ENCODE measurements at regions not wholly inside any gene's neighbourhood (a gene's known extent, or its start where the extent isn't known, plus 50 kb on each side); places are given as distances from the start of the nearest gene placed in this dataset.

DNA sequence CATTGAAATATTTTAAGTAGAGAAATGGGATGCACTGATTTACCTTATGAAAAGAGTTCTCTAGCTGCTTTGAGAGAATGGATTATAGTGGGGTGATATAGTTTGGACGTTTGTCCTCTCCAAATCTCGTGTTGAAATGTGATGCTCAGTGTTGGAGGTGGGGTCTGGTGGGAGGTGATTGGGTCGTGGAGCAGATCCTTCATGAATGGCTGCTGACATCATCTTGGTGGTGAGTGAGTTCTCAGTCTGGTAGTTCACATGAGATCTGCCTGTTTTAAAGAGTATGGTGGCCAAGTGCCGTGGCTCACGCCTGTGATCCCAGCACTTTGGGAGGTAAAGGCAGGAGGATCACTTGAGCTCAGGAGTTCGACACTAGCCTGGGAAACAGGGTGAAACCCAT lies 58.7 kb upstream of the SH3RF3 start:
- Histone ChIP-seq H3K4me3 (ENCODE audit: low read depth, low read length) (no peak overlapping the region), H3K36me3 (ENCODE audit: insufficient read depth, low read length) (no peaks in the 10 kb centered on the region), H3K27ac (ENCODE audit: low read depth, low read length) (no peak overlapping the region), H3K27me3 (ENCODE audit: insufficient read depth, low read length) (peaks cover 68% of the 10 kb centered on the region), H2AFZ (ENCODE audit: low read length, unreplicated experiment) (no peak overlapping the region), H3K79me2 (ENCODE audit: control insufficient read depth, insufficient read depth, low read length, unreplicated experiment) (no peaks in the 10 kb centered on the region), H3K4me1 (ENCODE audit: control insufficient read depth, insufficient read depth, low read length, unreplicated experiment) (no peaks in the 10 kb centered on the region)

DNA sequence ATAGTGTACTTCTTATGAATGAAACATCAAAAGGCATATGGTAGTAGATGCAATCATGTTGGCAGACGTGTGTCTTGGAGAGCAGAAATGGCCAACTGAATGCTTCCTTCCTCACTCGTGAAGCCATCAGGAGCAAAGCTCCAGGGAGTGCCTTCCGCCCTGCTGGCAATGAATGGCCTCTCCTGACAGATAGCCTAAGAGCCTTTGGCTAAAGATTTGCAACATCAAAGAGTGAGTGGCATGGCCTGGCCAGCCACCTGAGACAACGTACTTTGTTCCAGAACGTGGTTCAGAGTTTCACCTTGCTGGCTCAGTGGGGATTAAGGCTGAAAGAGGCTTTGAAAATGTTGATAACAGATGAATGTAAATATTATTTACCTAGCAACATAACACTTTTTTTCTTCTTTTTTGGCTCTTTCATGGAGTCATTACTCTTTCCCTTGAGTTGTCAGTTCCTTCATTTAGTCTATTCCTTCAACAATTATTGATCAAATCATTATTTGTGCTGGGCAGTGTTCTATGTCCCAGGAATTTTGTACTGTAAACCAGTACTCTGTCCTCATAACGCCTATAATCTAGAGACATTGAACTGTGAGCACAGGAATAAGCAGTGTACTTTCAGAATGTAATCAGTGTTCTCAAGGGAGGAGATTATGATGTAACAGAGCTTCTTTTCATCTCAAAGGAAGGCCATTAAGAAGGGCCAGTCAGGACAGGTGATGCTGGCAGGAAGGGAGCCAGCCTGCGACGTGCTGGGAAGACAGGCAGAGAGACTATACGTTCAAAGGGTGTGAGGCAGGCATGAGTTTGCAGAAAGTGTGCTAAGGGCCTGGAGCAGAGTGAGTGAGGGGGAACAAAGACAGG lies 59.4 kb upstream of the SH3RF3 start:
- Histone ChIP-seq H3K36me3 (ENCODE audit: insufficient read depth, low read length) (no peaks in the 10 kb centered on the region), H3K4me3 (ENCODE audit: low read depth, low read length) (no peak overlapping the region), H2AFZ (ENCODE audit: low read length, unreplicated experiment) (no peak overlapping the region), H3K79me2 (ENCODE audit: control insufficient read depth, insufficient read depth, low read length, unreplicated experiment) (no peaks in the 10 kb centered on the region), H3K4me1 (ENCODE audit: control insufficient read depth, insufficient read depth, low read length, unreplicated experiment) (no peaks in the 10 kb centered on the region), H3K27me3 (ENCODE audit: insufficient read depth, low read length) (peaks cover 75% of the 10 kb centered on the region), H3K27ac (ENCODE audit: low read depth, low read length) (no peak overlapping the region)

GRCh38 chr2:109068811-109069210 lies 60.2 kb upstream of the SH3RF3 start:
- H3K4me3 ChIP-seq (ENCODE audit: low read depth, low read length), result no peak overlapping the region
- peaks cover 79% of the 10 kb centered on the region for H3K27me3 ChIP-seq (ENCODE audit: insufficient read depth, low read length)
- H3K4me1 ChIP-seq (ENCODE audit: control insufficient read depth, insufficient read depth, low read length, unreplicated experiment), result no peaks in the 10 kb centered on the region
- no peaks in the 10 kb centered on the region for H3K36me3 ChIP-seq (ENCODE audit: insufficient read depth, low read length)
- no peak overlapping the region for H3K27ac ChIP-seq (ENCODE audit: low read depth, low read length)
- H2AFZ ChIP-seq (ENCODE audit: low read length, unreplicated experiment), result no peak overlapping the region
- H3K79me2 ChIP-seq (ENCODE audit: control insufficient read depth, insufficient read depth, low read length, unreplicated experiment), result no peaks in the 10 kb centered on the region

GRCh38 chr2:109067631-109068125 lies 61.3 kb upstream of the SH3RF3 start:
- Histone ChIP-seq H3K27ac (ENCODE audit: low read depth, low read length) (no peak overlapping the region), H3K27me3 (ENCODE audit: insufficient read depth, low read length) (peaks cover 79% of the 10 kb centered on the region), H2AFZ (ENCODE audit: low read length, unreplicated experiment) (no peak overlapping the region), H3K79me2 (ENCODE audit: control insufficient read depth, insufficient read depth, low read length, unreplicated experiment) (no peaks in the 10 kb centered on the region), H3K4me3 (ENCODE audit: low read depth, low read length) (no peak overlapping the region), H3K4me1 (ENCODE audit: control insufficient read depth, insufficient read depth, low read length, unreplicated experiment) (no peaks in the 10 kb centered on the region), H3K36me3 (ENCODE audit: insufficient read depth, low read length) (no peaks in the 10 kb centered on the region)

DNA sequence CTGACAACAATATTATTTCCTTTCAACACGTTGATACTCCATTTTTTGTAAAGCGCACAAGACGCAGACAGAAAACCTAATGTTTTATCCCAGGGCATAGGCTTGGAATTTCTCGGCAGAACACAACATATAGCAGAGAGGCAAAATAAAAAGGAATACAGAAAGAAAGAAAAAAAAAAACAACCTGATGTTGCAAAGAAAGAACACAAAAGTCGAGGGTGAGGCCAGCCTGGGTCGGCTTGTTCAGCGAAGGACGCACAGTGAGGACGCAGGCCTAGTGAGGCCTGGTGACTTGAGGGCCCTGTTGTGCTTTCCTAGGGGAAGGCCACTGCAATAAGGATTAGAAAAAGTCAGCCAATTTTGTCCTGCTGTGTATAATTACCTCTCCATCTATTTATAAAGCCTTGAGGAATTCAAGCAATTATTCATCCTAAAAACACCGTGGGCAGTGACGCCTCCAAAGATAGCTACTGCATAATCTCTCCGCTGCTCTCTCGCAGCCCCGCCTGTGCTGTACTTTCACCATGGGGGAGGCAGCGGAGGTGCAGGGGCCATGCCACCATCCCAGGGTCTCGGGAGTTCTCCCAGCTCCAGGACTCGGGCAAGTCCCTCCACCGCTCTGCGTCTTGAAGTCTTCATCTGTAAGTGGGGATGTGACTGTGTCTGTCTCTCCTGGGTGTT lies 61.9 kb upstream of the SH3RF3 start:
- no peaks in the 10 kb centered on the region for H3K4me1 ChIP-seq (ENCODE audit: control insufficient read depth, insufficient read depth, low read length, unreplicated experiment)
- no peak overlapping the region for H3K27ac ChIP-seq (ENCODE audit: low read depth, low read length)
- no peak overlapping the region for H3K4me3 ChIP-seq (ENCODE audit: low read depth, low read length)
- H2AFZ ChIP-seq (ENCODE audit: low read length, unreplicated experiment), result no peak overlapping the region
- no peaks in the 10 kb centered on the region for H3K36me3 ChIP-seq (ENCODE audit: insufficient read depth, low read length)
- H3K79me2 ChIP-seq (ENCODE audit: control insufficient read depth, insufficient read depth, low read length, unreplicated experiment), result no peaks in the 10 kb centered on the region
- H3K27me3 ChIP-seq (ENCODE audit: insufficient read depth, low read length), result peaks cover 78% of the 10 kb centered on the region

GRCh38 chr2:109066501-109066900 lies 62.5 kb upstream of the SH3RF3 start:
- H3K27me3 ChIP-seq (ENCODE audit: insufficient read depth, low read length), result peaks cover 80% of the 10 kb centered on the region
- no peaks in the 10 kb centered on the region for H3K4me1 ChIP-seq (ENCODE audit: control insufficient read depth, insufficient read depth, low read length, unreplicated experiment)
- H3K79me2 ChIP-seq (ENCODE audit: control insufficient read depth, insufficient read depth, low read length, unreplicated experiment), result no peaks in the 10 kb centered on the region
- H3K36me3 ChIP-seq (ENCODE audit: insufficient read depth, low read length), result no peaks in the 10 kb centered on the region
- no peak overlapping the region for H3K4me3 ChIP-seq (ENCODE audit: low read depth, low read length)
- H2AFZ ChIP-seq (ENCODE audit: low read length, unreplicated experiment), result no peak overlapping the region
- H3K27ac ChIP-seq (ENCODE audit: low read depth, low read length), result no peak overlapping the region

DNA sequence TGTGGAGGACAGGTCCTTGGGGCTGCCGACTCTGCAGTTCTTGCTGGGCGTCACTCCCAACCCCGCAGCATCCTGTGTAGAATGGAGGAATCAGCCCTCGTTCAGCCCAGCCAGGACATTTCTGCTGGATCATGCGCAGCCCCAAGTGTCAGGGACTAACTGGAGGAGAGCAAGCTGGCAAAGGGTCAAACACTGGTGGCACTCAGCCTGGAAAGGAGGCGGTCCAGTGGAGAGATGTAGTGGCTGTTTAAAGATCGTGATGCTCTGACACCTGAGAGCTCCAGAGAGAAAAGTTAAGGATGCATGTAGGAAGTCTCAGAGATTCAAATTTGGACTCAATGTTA lies 63.6 kb upstream of the SH3RF3 start:
- no peak overlapping the region for H3K27ac ChIP-seq (ENCODE audit: low read depth, low read length)
- H3K4me1 ChIP-seq (ENCODE audit: control insufficient read depth, insufficient read depth, low read length, unreplicated experiment), result no peaks in the 10 kb centered on the region
- no peaks in the 10 kb centered on the region for H3K36me3 ChIP-seq (ENCODE audit: insufficient read depth, low read length)
- H3K27me3 ChIP-seq (ENCODE audit: insufficient read depth, low read length), result peaks cover 86% of the 10 kb centered on the region
- no peak overlapping the region for H3K4me3 ChIP-seq (ENCODE audit: low read depth, low read length)
- no peak overlapping the region for H2AFZ ChIP-seq (ENCODE audit: low read length, unreplicated experiment)
- no peaks in the 10 kb centered on the region for H3K79me2 ChIP-seq (ENCODE audit: control insufficient read depth, insufficient read depth, low read length, unreplicated experiment)

- Histone ChIP-seq H3K36me3 (ENCODE audit: insufficient read depth, low read length) (no peaks in the 10 kb centered on the region), H3K4me3 (ENCODE audit: low read depth, low read length) (no peak overlapping the region), H3K79me2 (ENCODE audit: control insufficient read depth, insufficient read depth, low read length, unreplicated experiment) (no peaks in the 10 kb centered on the region), H3K27me3 (ENCODE audit: insufficient read depth, low read length) (peaks cover 82% of the 10 kb centered on the region), H3K4me1 (ENCODE audit: control insufficient read depth, insufficient read depth, low read length, unreplicated experiment) (no peaks in the 10 kb centered on the region), H3K27ac (ENCODE audit: low read depth, low read length) (no peak overlapping the region), H2AFZ (ENCODE audit: low read length, unreplicated experiment) (no peak overlapping the region)
These were observed 64.2 kb upstream of the SH3RF3 start for GRCh38 chr2:109064660-109065390.

GRCh38 chr2:109062859-109063700 lies 65.9 kb upstream of the SH3RF3 start:
- H3K36me3 ChIP-seq (ENCODE audit: insufficient read depth, low read length), result no peaks in the 10 kb centered on the region
- H2AFZ ChIP-seq (ENCODE audit: low read length, unreplicated experiment), result no peak overlapping the region
- H3K4me3 ChIP-seq (ENCODE audit: low read depth, low read length), result no peak overlapping the region
- H3K27ac ChIP-seq (ENCODE audit: low read depth, low read length), result no peak overlapping the region
- H3K27me3 ChIP-seq (ENCODE audit: insufficient read depth, low read length), result peaks cover 73% of the 10 kb centered on the region
- H3K79me2 ChIP-seq (ENCODE audit: control insufficient read depth, insufficient read depth, low read length, unreplicated experiment), result no peaks in the 10 kb centered on the region
- H3K4me1 ChIP-seq (ENCODE audit: control insufficient read depth, insufficient read depth, low read length, unreplicated experiment), result no peaks in the 10 kb centered on the region
